ENCODE measurements at regions not wholly inside any gene's neighbourhood (a gene's known extent, or its start where the extent isn't known, plus 50 kb on each side); places are given as distances from the start of the nearest gene placed in this dataset.

- DNase-seq, result no peak
- no peaks in the 10 kb centered on the region for H3K4me1 Mint-ChIP-seq
- TF ChIP-seq, protein P1, sequence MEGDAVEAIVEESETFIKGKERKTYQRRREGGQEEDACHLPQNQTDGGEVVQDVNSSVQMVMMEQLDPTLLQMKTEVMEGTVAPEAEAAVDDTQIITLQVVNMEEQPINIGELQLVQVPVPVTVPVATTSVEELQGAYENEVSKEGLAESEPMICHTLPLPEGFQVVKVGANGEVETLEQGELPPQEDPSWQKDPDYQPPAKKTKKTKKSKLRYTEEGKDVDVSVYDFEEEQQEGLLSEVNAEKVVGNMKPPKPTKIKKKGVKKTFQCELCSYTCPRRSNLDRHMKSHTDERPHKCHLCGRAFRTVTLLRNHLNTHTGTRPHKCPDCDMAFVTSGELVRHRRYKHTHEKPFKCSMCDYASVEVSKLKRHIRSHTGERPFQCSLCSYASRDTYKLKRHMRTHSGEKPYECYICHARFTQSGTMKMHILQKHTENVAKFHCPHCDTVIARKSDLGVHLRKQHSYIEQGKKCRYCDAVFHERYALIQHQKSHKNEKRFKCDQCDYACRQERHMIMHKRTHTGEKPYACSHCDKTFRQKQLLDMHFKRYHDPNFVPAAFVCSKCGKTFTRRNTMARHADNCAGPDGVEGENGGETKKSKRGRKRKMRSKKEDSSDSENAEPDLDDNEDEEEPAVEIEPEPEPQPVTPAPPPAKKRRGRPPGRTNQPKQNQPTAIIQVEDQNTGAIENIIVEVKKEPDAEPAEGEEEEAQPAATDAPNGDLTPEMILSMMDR (IDR thresholded peaks at IDR 0.05), result no peak
- TF ChIP-seq EZH2 (IDR thresholded peaks at IDR 0.05; ENCODE audit: borderline replicate concordance, insufficient read depth, low read depth, low read length, poor library complexity, severe bottlenecking), result no peak
- CTCF ChIA-PET, result no interaction called here
- no peak overlapping the region for H3K4me3 Mint-ChIP-seq
- Histone ChIP-seq H3K4me2 (replicated peaks; ENCODE audit: low read depth, low read length, poor library complexity, severe bottlenecking) (no peak overlapping the region), H3K36me3 (replicated peaks in 1 of 2; ENCODE audit: control extremely low read depth in 1 of 2, control insufficient read depth in 1 of 2, extremely low read depth in 1 of 2, insufficient read depth in 2 of 2, low read length in 1 of 2) (no peaks in the 10 kb centered on the region), H3K4me1 (ENCODE audit: control insufficient read depth in 2 of 2, insufficient read depth in 2 of 2, low read length in 2 of 2) (no peaks in the 10 kb centered on the region), H3K27me3 (replicated peaks in 1 of 4; ENCODE audit: control extremely low read depth in 1 of 4, control insufficient read depth in 3 of 4, insufficient read depth in 4 of 4, low read length in 3 of 4) (peaks cover 0 to 3% (median 2%) of the 10 kb centered on the region in 4 experiments), H3K9ac (ENCODE audit: low read length) (no peak overlapping the region), H3K79me2 (ENCODE audit: control insufficient read depth, insufficient read depth, low read length) (no peaks in the 10 kb centered on the region), H3K4me3 (ENCODE audit: control extremely low read depth in 1 of 5, extremely low read depth in 1 of 5, insufficient read depth in 1 of 5, low read depth in 2 of 5, low read length in 4 of 5) (no peak overlapping the region), H3K9me3 (ENCODE audit: control extremely low read depth in 1 of 3, control insufficient read depth in 2 of 3, insufficient read depth in 1 of 3, low read length in 2 of 3) (no peaks in the 10 kb centered on the region), H4K20me1 (ENCODE audit: control insufficient read depth, insufficient read depth, low read length, poor library complexity, severe bottlenecking) (no peaks in the 10 kb centered on the region), H2AFZ (ENCODE audit: insufficient read depth, low read depth, low read length, poor library complexity, severe bottlenecking) (no peak overlapping the region), H3K27ac (ENCODE audit: low read length in 2 of 2) (no peak overlapping the region)
- no peak overlapping the region for H3K27ac Mint-ChIP-seq
- H3K9me3 Mint-ChIP-seq (ENCODE audit: insufficient read depth), result no peaks in the 10 kb centered on the region
- H3K27me3 Mint-ChIP-seq, result peaks cover 16% of the 10 kb centered on the region
- no peak for ATAC-seq (ENCODE audit: low read depth)
- intact Hi-C loops (cut with micrococcal nuclease), result no loop called here
- WGBS (ENCODE audit: insufficient coverage), result 83% methylated on average over 2 of the region's 3 CpGs
- POLR2A ChIA-PET, result no interaction called here
These were observed 64.4 kb upstream of the IYD start for GRCh38 chr6:150304429-150304828.

GRCh38 chr6:150306290-150306689 is 62.5 kb upstream of the IYD start:
- TF ChIP-seq, protein P1 (IDR thresholded peaks at IDR 0.05), result no peak
- TF ChIP-seq EZH2 (IDR thresholded peaks at IDR 0.05; ENCODE audit: borderline replicate concordance, insufficient read depth, low read depth, low read length, poor library complexity, severe bottlenecking), result no peak
- Mint-ChIP-seq H3K27me3 (peaks cover 18% of the 10 kb centered on the region), H3K9me3 (ENCODE audit: insufficient read depth) (no peaks in the 10 kb centered on the region), H3K4me3 (no peak overlapping the region), H3K4me1 (no peaks in the 10 kb centered on the region), H3K27ac (no peak overlapping the region)
- Histone ChIP-seq H3K79me2 (ENCODE audit: control insufficient read depth, insufficient read depth, low read length) (no peaks in the 10 kb centered on the region), H3K4me2 (replicated peaks; ENCODE audit: low read depth, low read length, poor library complexity, severe bottlenecking) (no peak overlapping the region), H3K9ac (ENCODE audit: low read length) (no peak overlapping the region), H2AFZ (ENCODE audit: insufficient read depth, low read depth, low read length, poor library complexity, severe bottlenecking) (no peak overlapping the region), H3K9me3 (ENCODE audit: control extremely low read depth in 1 of 3, control insufficient read depth in 2 of 3, insufficient read depth in 1 of 3, low read length in 2 of 3) (no peaks in the 10 kb centered on the region), H3K36me3 (replicated peaks in 1 of 2; ENCODE audit: control extremely low read depth in 1 of 2, control insufficient read depth in 1 of 2, extremely low read depth in 1 of 2, insufficient read depth in 2 of 2, low read length in 1 of 2) (no peaks in the 10 kb centered on the region), H3K27me3 (replicated peaks in 1 of 4; ENCODE audit: control extremely low read depth in 1 of 4, control insufficient read depth in 3 of 4, insufficient read depth in 4 of 4, low read length in 3 of 4) (peaks cover 0 to 3% (median 2%) of the 10 kb centered on the region in 4 experiments), H3K4me1 (ENCODE audit: control insufficient read depth in 2 of 2, insufficient read depth in 2 of 2, low read length in 2 of 2) (no peaks in the 10 kb centered on the region), H3K27ac (ENCODE audit: low read length in 2 of 2) (no peak overlapping the region), H3K4me3 (ENCODE audit: control extremely low read depth in 1 of 5, extremely low read depth in 1 of 5, insufficient read depth in 1 of 5, low read depth in 2 of 5, low read length in 4 of 5) (no peak overlapping the region), H4K20me1 (ENCODE audit: control insufficient read depth, insufficient read depth, low read length, poor library complexity, severe bottlenecking) (no peaks in the 10 kb centered on the region)
- DNase-seq (no peak), ATAC-seq (ENCODE audit: low read depth) (no peak)
- POLR2A ChIA-PET, result no interaction called here
- intact Hi-C loops (cut with micrococcal nuclease), result no loop called here
- CTCF ChIA-PET, result no interaction called here

Data from B cell (primary cell).